Heart right ventricle (tissue), 16 donors: ENCODE measurements at regions not wholly inside any gene's neighbourhood (a gene's known extent, or its start where the extent isn't known, plus 50 kb on each side); places are given as distances from the start of the nearest gene placed in this dataset.

Source experiments
- ATAC-seq, 8 donors: fragments of 200-7000 bp; cut with Tn5 transposase; one replicate each; pipeline ENCODE4 v1.9.1; 2020; ENCODE audit warnings: mild to moderate bottlenecking in 8 of 8, moderate library complexity in 8 of 8, moderate number of reproducible peaks in 1 of 8
- DNase-seq, 2 donors: peaks; one replicate each; pipeline ENCODE4 v3.0.0-alpha.2; 2020
- H3K27ac ChIP-seq, 10 donors: fragments of 200-600 bp; sonication (generic) in 2 of 10; one replicate each; pipeline versions ENCODE4 v1.5.0 to v1.8.0; 2020 to 2022; ENCODE audit warnings: mild to moderate bottlenecking in 3 of 10
- H3K27me3 ChIP-seq, 7 donors: fragments of 200-600 bp; one replicate each; pipeline ENCODE4 v1.8.0; 2021 to 2022; ENCODE audit warnings: mild to moderate bottlenecking in 2 of 7
- H3K36me3 ChIP-seq, 9 donors: fragments of 200-600 bp; sonication (generic) in 1 of 9; one replicate each; pipeline versions ENCODE4 v1.5.0 to v1.8.0; 2020 to 2022; ENCODE audit warnings: mild to moderate bottlenecking in 2 of 9
- H3K4me1 ChIP-seq, 9 donors: fragments of 200-600 bp; sonication (generic) in 1 of 9; one replicate each; pipeline versions ENCODE4 v1.5.0 to v1.8.0; 2020 to 2022; ENCODE audit warnings: mild to moderate bottlenecking in 4 of 9
- H3K4me3 ChIP-seq, 10 donors: fragments of 200-600 bp; sonication (generic) in 2 of 10; one replicate each; pipeline versions ENCODE4 v1.5.0 to v1.8.0; 2020 to 2022; ENCODE audit warnings: mild to moderate bottlenecking in 7 of 10, moderate library complexity in 2 of 10
- H3K9me3 ChIP-seq, 11 donors: fragments of 200-600 bp in 10 of 11; sonication (generic) in 2 of 11; one replicate each; pipeline versions ENCODE4 v1.5.0 to v1.8.0; 2013 to 2022; ENCODE audit warnings: mild to moderate bottlenecking in 2 of 11, control low read depth in 1 of 11, moderate library complexity in 1 of 11
- CTCF ChIP-seq, 9 donors: fragments of 200-600 bp; sonication (generic) in 2 of 9; IDR thresholded peaks; one replicate each; pipeline versions ENCODE4 v1.5.0 to v1.8.0; 2021 to 2022; ENCODE audit warnings: antibody characterized with exemption in 9 of 9, mild to moderate bottlenecking in 5 of 9, moderate library complexity in 1 of 9
- WGBS, 2 donors: extraction: QIAGEN DNeasy Blood & Tissue Kit; methylation state at CpG; one replicate each; pipeline ENCODE4 v1.1.7; 2013; ENCODE audit warnings: inconsistent platforms in 1 of 2; 5-methylcytosine and 5-hydroxymethylcytosine counted together
- intact Hi-C, 10 donors: fragments of 100-400 bp; cut with DNase I; formaldehyde crosslinking; loops; one replicate each; pipeline versions ENCODE4 v1.11.1 to v1.14.2; 2022
- donor health status: Arrhythmogenic right ventricular cardiomyopathy.
- donor health status: ischemic (EF 13 %, LVEDD 7.1; RV severe dilation, severe dysfunction).
- donor health status: healthy with polysubstance abuse.
- donor health status: DM: no; HTN: yes; CAD: no.
- donor health status: DM: no; HTN: no; CAD: no.
- donor health status: ischemic (EF 25% LVEDD 6.9; RV normal size, moderate dysfunction).
- donor health status: ischemic (EF 25% LVEDD 5.7; RV mildly dilated, moderate dysfunction).
- donor health status: healthy.
- donor health status: DM: yes; HTN: yes; CAD: no.
- donor health status: Ischemic cardiomyopathy.
- donor health status: ischemic (EF 35%, LVEDD 5.7; RV mildly dilated, moderate dysfunction).
- donor health status: nonischemic (EF 11% LVEDD 7.7; RV severe dilation, severe dysfunction).
- donor health status: DM: yes; HTN: yes; CAD: no.
- donor health status: PGD.
- donor health status: ischemic (EF 29% LVEDD 5.4; RV normal size, mild dysfunction).
- donor health status: nonischemic (EF 23%, LVEDD 6.1; RV moderate dilation, normal function).

- Histone ChIP-seq H3K27ac (no peak overlapping the region), H3K27me3 (no peaks in the 10 kb centered on the region), H3K36me3 (no peaks in the 10 kb centered on the region), H3K9me3 (peaks cover 0 to 25% (median 2%) of the 10 kb centered on the region in 11 donors), H3K4me3 (no peak overlapping the region), H3K4me1 (no peaks in the 10 kb centered on the region)
- intact Hi-C loops, result no loop called here
- ATAC-seq (no peak), DNase-seq (no peak)
- WGBS, 2 donors, result 88 to 92% methylated on average over 3 of the region's 3 CpGs
- TF ChIP-seq CTCF (IDR thresholded peaks at IDR 0.05), result no peak
Observed at GRCh38 chr14:49339130-49339529, 247.1 kb downstream of the RPS29 start.

DNA sequence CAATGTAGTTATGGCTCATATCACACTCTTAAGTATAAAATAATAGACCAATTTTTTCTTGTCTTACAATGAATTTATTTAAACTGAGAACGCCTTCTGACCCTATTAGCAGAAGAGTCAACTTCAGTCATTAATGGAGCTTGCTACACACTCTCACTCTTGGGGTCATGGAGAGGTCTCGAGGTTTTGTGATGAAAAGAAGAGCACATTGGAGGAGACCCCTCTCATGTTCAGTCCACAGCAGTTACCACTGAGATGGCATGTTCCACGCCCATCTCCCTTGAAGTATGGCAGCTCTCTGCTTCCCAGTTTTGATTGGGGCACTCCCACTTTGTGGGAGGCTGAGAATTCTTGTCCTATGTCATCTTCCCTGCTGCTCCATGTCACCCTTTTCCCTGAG lies 266.4 kb downstream of the RPS29 start:
- no peak overlapping the region for H3K27ac ChIP-seq
- H3K27me3 ChIP-seq, result no peaks in the 10 kb centered on the region
- no peaks in the 10 kb centered on the region for H3K4me1 ChIP-seq
- intact Hi-C loops, result no loop called here
- TF ChIP-seq CTCF (IDR thresholded peaks at IDR 0.05), result no peak
- H3K4me3 ChIP-seq, result no peak overlapping the region
- ATAC-seq (no peak), DNase-seq (no peak)
- no peaks in the 10 kb centered on the region for H3K36me3 ChIP-seq
- no peaks in the 10 kb centered on the region for H3K9me3 ChIP-seq
- 74 to 79% methylated on average over 3 of the region's 3 CpGs for WGBS, 2 donors

- DNase-seq (no peak), ATAC-seq (no peak)
- TF ChIP-seq CTCF (IDR thresholded peaks at IDR 0.05), result no peak
- Histone ChIP-seq H3K36me3 (no peaks in the 10 kb centered on the region), H3K27ac (no peak overlapping the region), H3K9me3 (no peaks in the 10 kb centered on the region), H3K4me3 (no peak overlapping the region), H3K27me3 (no peaks in the 10 kb centered on the region), H3K4me1 (no peaks in the 10 kb centered on the region)
- intact Hi-C loops, result no loop called here
- 74 to 79% methylated on average over 4 of the region's 4 CpGs for WGBS, 2 donors
Observed at GRCh38 chr14:49315570-49315969, 270.6 kb downstream of the RPS29 start.

- 55 to 59% methylated on average over 3 of the region's 3 CpGs for WGBS, 2 donors
- H3K4me1 ChIP-seq, result no peaks in the 10 kb centered on the region
- H3K4me3 ChIP-seq, result no peak overlapping the region
- DNase-seq (no peak), ATAC-seq (no peak)
- no peaks in the 10 kb centered on the region for H3K27me3 ChIP-seq
- no peak for TF ChIP-seq CTCF (IDR thresholded peaks at IDR 0.05)
- no peaks in the 10 kb centered on the region for H3K36me3 ChIP-seq
- intact Hi-C loops, result no loop called here
- no peak overlapping the region for H3K27ac ChIP-seq
- no peaks in the 10 kb centered on the region for H3K9me3 ChIP-seq
Observed at GRCh38 chr14:49314737-49315136, 271.4 kb downstream of the RPS29 start.

DNA sequence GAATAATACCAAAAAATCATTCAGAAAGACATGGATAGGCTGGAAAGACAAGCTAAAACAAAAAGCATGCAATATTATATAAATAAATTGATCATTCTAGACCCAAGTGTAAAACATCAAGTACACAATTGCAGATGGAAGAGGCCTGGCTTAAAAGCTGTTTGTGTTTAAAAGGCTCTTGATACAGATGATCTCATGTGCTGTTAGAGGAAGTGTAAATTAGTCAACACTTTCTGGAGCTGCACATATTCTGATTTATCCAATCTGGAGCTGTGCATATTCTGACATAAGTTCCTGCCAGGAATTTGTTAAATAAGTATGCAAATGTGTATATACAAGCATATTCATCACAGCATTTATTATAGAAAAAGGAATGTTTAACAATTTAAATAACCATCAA lies 273.1 kb downstream of the RPS29 start:
- DNase-seq (no peak), ATAC-seq (no peak)
- H3K4me1 ChIP-seq, result no peaks in the 10 kb centered on the region
- H3K4me3 ChIP-seq, result no peak overlapping the region
- no peak overlapping the region for H3K27ac ChIP-seq
- no peak for TF ChIP-seq CTCF (IDR thresholded peaks at IDR 0.05)
- intact Hi-C loops, result no loop called here
- H3K9me3 ChIP-seq, result no peaks in the 10 kb centered on the region
- no peaks in the 10 kb centered on the region for H3K36me3 ChIP-seq
- H3K27me3 ChIP-seq, result no peaks in the 10 kb centered on the region
